ENCODE measurements at regions not wholly inside any gene's neighbourhood (a gene's known extent, or its start where the extent isn't known, plus 50 kb on each side); places are given as distances from the start of the nearest gene placed in this dataset.

- no peak overlapping the region for H3K4me3 ChIP-seq (replicated peaks; ENCODE audit: low read depth, low read length)
- TF ChIP-seq CTCF (IDR thresholded peaks at IDR 0.05; ENCODE audit: insufficient read depth, low read length, poor library complexity, severe bottlenecking) = no peak
- no peaks in the 10 kb centered on the region for H3K36me3 ChIP-seq (ENCODE audit: control insufficient read depth, insufficient read depth, low read length)
- DNase-seq (ENCODE audit: extremely low read depth, insufficient read length) = no peak
- no peaks in the 10 kb centered on the region for H3K27me3 ChIP-seq (replicated peaks; ENCODE audit: control insufficient read depth, insufficient read depth, low read length)
Observed at GRCh38 chr12:40431169-40431568, 206.4 kb downstream of the LRRK2 start.

- no peaks in the 10 kb centered on the region for H3K36me3 ChIP-seq (ENCODE audit: control insufficient read depth, insufficient read depth, low read length)
- no peak for TF ChIP-seq CTCF (IDR thresholded peaks at IDR 0.05; ENCODE audit: insufficient read depth, low read length, poor library complexity, severe bottlenecking)
- no peak overlapping the region for H3K4me3 ChIP-seq (replicated peaks; ENCODE audit: low read depth, low read length)
- no peaks in the 10 kb centered on the region for H3K27me3 ChIP-seq (replicated peaks; ENCODE audit: control insufficient read depth, insufficient read depth, low read length)
- no peak for DNase-seq (ENCODE audit: extremely low read depth, insufficient read length)
Observed at GRCh38 chr12:40435251-40435650, 210.5 kb downstream of the LRRK2 start.

- TF ChIP-seq CTCF (IDR thresholded peaks at IDR 0.05; ENCODE audit: insufficient read depth, low read length, poor library complexity, severe bottlenecking) = no peak
- no peaks in the 10 kb centered on the region for H3K36me3 ChIP-seq (ENCODE audit: control insufficient read depth, insufficient read depth, low read length)
- no peak overlapping the region for H3K4me3 ChIP-seq (replicated peaks; ENCODE audit: low read depth, low read length)
- no peaks in the 10 kb centered on the region for H3K27me3 ChIP-seq (replicated peaks; ENCODE audit: control insufficient read depth, insufficient read depth, low read length)
- DNase-seq (ENCODE audit: extremely low read depth, insufficient read length) = no peak
Observed at GRCh38 chr12:40435951-40436350, 211.2 kb downstream of the LRRK2 start.

- no peaks in the 10 kb centered on the region for H3K27me3 ChIP-seq (replicated peaks; ENCODE audit: control insufficient read depth, insufficient read depth, low read length)
- no peak for DNase-seq (ENCODE audit: extremely low read depth, insufficient read length)
- no peak for TF ChIP-seq CTCF (IDR thresholded peaks at IDR 0.05; ENCODE audit: insufficient read depth, low read length, poor library complexity, severe bottlenecking)
Observed at GRCh38 chr12:40436564-40436963, 211.8 kb downstream of the LRRK2 start.

GRCh38 chr12:40439771-40440492, 215.1 kb downstream of the LRRK2 start:
- Histone ChIP-seq H3K27me3 (replicated peaks; ENCODE audit: control insufficient read depth, insufficient read depth, low read length) (no peaks in the 10 kb centered on the region), H3K36me3 (ENCODE audit: control insufficient read depth, insufficient read depth, low read length) (no peaks in the 10 kb centered on the region), H3K4me3 (replicated peaks; ENCODE audit: low read depth, low read length) (no peak overlapping the region)
- no peak for DNase-seq (ENCODE audit: extremely low read depth, insufficient read length)
- TF ChIP-seq CTCF (IDR thresholded peaks at IDR 0.05; ENCODE audit: insufficient read depth, low read length, poor library complexity, severe bottlenecking) = no peak

More at GRCh38 chr12:40436564-40436963, 211.8 kb downstream of the LRRK2 start:
- no peak overlapping the region for H3K4me3 ChIP-seq (replicated peaks; ENCODE audit: low read depth, low read length)
- H3K36me3 ChIP-seq (ENCODE audit: control insufficient read depth, insufficient read depth, low read length) = no peaks in the 10 kb centered on the region

GRCh38 chr12:40444174-40444573, 219.4 kb downstream of the LRRK2 start:
- Histone ChIP-seq H3K36me3 (ENCODE audit: control insufficient read depth, insufficient read depth, low read length) (no peaks in the 10 kb centered on the region), H3K27me3 (replicated peaks; ENCODE audit: control insufficient read depth, insufficient read depth, low read length) (no peaks in the 10 kb centered on the region), H3K4me3 (replicated peaks; ENCODE audit: low read depth, low read length) (no peak overlapping the region)
- no peak for TF ChIP-seq CTCF (IDR thresholded peaks at IDR 0.05; ENCODE audit: insufficient read depth, low read length, poor library complexity, severe bottlenecking)
- no peak for DNase-seq (ENCODE audit: extremely low read depth, insufficient read length)

Data from GM06990 (cell line).